HG03097 (cell line): ENCODE measurements at regions not wholly inside any gene's neighbourhood (a gene's known extent, or its start where the extent isn't known, plus 50 kb on each side); places are given as distances from the start of the nearest gene placed in this dataset.
"Not testable (repeated sequence)": the region's sequence is repeated elsewhere in the genome, so short reads cannot be mapped to it uniquely, and the experiment has no call there.

Experiments used
- ATAC-seq: cut with Tn5 transposase; IDR thresholded peaks from one replicate; pipeline ENCODE4 v1.9.1; 2021; ENCODE audit not compliant: unreplicated experiment, low FRiP score

GRCh38 chr5:174648618-174649017, 75.8 kb upstream of the MSX2 start:
- not testable (repeated sequence) for ATAC-seq

- ATAC-seq = no peak
Observed at GRCh38 chr5:174649391-174649790, 75.0 kb upstream of the MSX2 start.

GRCh38 chr5:174654442-174654841, 69.9 kb upstream of the MSX2 start:
- no peak for ATAC-seq

- no peak for ATAC-seq
Observed at GRCh38 chr5:174655351-174655750, 69.0 kb upstream of the MSX2 start.

GRCh38 chr5:174664180-174664850, 60.1 kb upstream of the MSX2 start:
- no peak for ATAC-seq

- ATAC-seq = no peak
Observed at GRCh38 chr5:174665347-174665746, 59.0 kb upstream of the MSX2 start.

GRCh38 chr5:174667526-174667925, 56.9 kb upstream of the MSX2 start:
- ATAC-seq = no peak

GRCh38 chr5:174668349-174668748, 56.0 kb upstream of the MSX2 start:
- ATAC-seq = no peak
